A549 (cell line): ENCODE measurements at regions not wholly inside any gene's neighbourhood (a gene's known extent, or its start where the extent isn't known, plus 50 kb on each side); places are given as distances from the start of the nearest gene placed in this dataset.
A peak's percentile ranks its signal among the peaks of the same experiment; 100 is the strongest.

Experiments
- ATAC-seq, 2 experiments: fragments of 200-7000 bp in 1 of 2; fragments of >200 bp in 1 of 2; cut with Nextera tagmentation in 1 of 2; cut with Tn5 transposase in 1 of 2; 3 replicates each; pipeline versions ENCODE4 v1.8.0 to v1.9.1; 2018 to 2020; ENCODE audit warnings: mild to moderate bottlenecking in 1 of 2, moderate library complexity in 1 of 2
- CTCF ChIA-PET: fragments of 300-600 bp; sonication (Branson Sonifier 250); formaldehyde crosslinking; extraction: SDS; loops from one replicate; lab custom pipeline; 2021; ENCODE audit warnings: antibody characterized with exemption, inconsistent platforms; lab: Yijun Ruan, JAX
- POLR2A ChIA-PET: fragments of 350-600 bp; formaldehyde crosslinking; extraction: SDS; loops from one replicate; lab custom pipeline; 2021; ENCODE audit warnings: antibody characterized with exemption, inconsistent platforms; lab: Yijun Ruan, JAX
- DNase-seq, 2 experiments: peaks; one replicate each; pipeline versions ENCODE4 v3.0.0 to v3.0.0-alpha.2; 2011 to 2016; ENCODE audit warnings: low read depth in 1 of 2, low spot score in 1 of 2
- FAIRE-seq: peaks from 2 replicates; lab custom pipeline; 2011; peaks lifted over from hg19 to GRCh38; lab: Jason Lieb, UNC
- H3K27ac ChIP-seq, 2 experiments: fragments of >200 bp; sonication (Bioruptor Twin); formaldehyde crosslinking; 3 replicates each; pipeline ENCODE4 v1.5.1; 2016 to 2017
- H3K4me1 ChIP-seq: fragments of >200 bp; sonication (Bioruptor Twin); formaldehyde crosslinking; 3 replicates; pipeline ENCODE4 v1.6.1; 2016
- H3K4me2 ChIP-seq: fragments of >200 bp; sonication (Bioruptor Twin); formaldehyde crosslinking; 3 replicates; pipeline ENCODE4 v1.6.1; 2016
- H3K4me3 ChIP-seq: fragments of >200 bp; sonication (Bioruptor Twin); formaldehyde crosslinking; 3 replicates; pipeline ENCODE4 v1.5.1; 2016
- H3K9me3 ChIP-seq: fragments of >200 bp; sonication (Bioruptor Twin); formaldehyde crosslinking; 3 replicates; pipeline ENCODE4 v1.6.1; 2016
- CBX2 ChIP-seq: fragments of 200-600 bp; sonication (generic); IDR thresholded peaks from 2 replicates; pipeline ENCODE4 v1.6.1; 2016; ENCODE audit warnings: low read depth, mild to moderate bottlenecking, borderline replicate concordance
- EHF ChIP-seq: fragments of 250-450 bp; sonication (Bioruptor Pico); IDR thresholded peaks from 2 replicates; pipeline ENCODE4 v1.5.0; 2020; ENCODE audit warnings: mild to moderate bottlenecking
- EHMT2 ChIP-seq: fragments of 200-600 bp; sonication (generic); IDR thresholded peaks from 2 replicates; pipeline ENCODE4 v1.6.1; 2016; ENCODE audit warnings: antibody characterized with exemption, low read depth, mild to moderate bottlenecking, moderate library complexity
- EP300 ChIP-seq, 2 experiments: fragments of >200 bp; sonication (Bioruptor Twin); formaldehyde crosslinking; IDR thresholded peaks; 2 replicates in 1 of 2; 3 replicates in 1 of 2; pipeline ENCODE4 v1.6.1; 2016 to 2017
- ESRRA ChIP-seq: fragments of 150-350 bp; IDR thresholded peaks from 2 replicates; pipeline ENCODE4 v1.6.1; 2014; ENCODE audit warnings: mild to moderate bottlenecking, low read length, borderline replicate concordance
- HDAC2 ChIP-seq: fragments of 200-600 bp; sonication (generic); IDR thresholded peaks from 2 replicates; pipeline ENCODE4 v1.6.1; 2016
- HOXB13 ChIP-seq: fragments of 250-450 bp; sonication (Bioruptor Pico); IDR thresholded peaks from 2 replicates; pipeline ENCODE4 v1.5.0; 2020; ENCODE audit warnings: low read depth, mild to moderate bottlenecking, moderate library complexity
- HOXB5 ChIP-seq: fragments of 250-450 bp; sonication (Bioruptor Pico); IDR thresholded peaks from 2 replicates; pipeline ENCODE4 v1.5.0; 2020; ENCODE audit warnings: mild to moderate bottlenecking, moderate library complexity
- JUN ChIP-seq, 2 experiments: fragments of >200 bp; sonication (Bioruptor Twin); formaldehyde crosslinking; IDR thresholded peaks; 2 replicates in 1 of 2; 3 replicates in 1 of 2; pipeline ENCODE4 v1.6.1; 2016 to 2017
- JUNB ChIP-seq: fragments of >200 bp; sonication (Bioruptor Twin); formaldehyde crosslinking; IDR thresholded peaks from 2 replicates; pipeline ENCODE4 v1.6.1; 2016
- MAFK ChIP-seq: fragments of 450-650 bp; IDR thresholded peaks from 2 replicates; pipeline ENCODE4 v1.6.1; 2014; ENCODE audit not compliant: partially characterized antibody
- MYC ChIP-seq: IDR thresholded peaks from 2 replicates; pipeline ENCODE4 v1.6.1; 2012; ENCODE audit warnings: mild to moderate bottlenecking, inconsistent platforms, low read length, improper control_type of control experiment, borderline replicate concordance
- RCOR1 ChIP-seq: fragments of 150-350 bp; IDR thresholded peaks from 2 replicates; pipeline ENCODE4 v1.6.1; 2014; ENCODE audit warnings: antibody characterized with exemption, low read length, low read depth
- ZFP36 ChIP-seq: fragments of 450-650 bp; IDR thresholded peaks from 2 replicates; pipeline ENCODE4 v1.6.1; 2014; ENCODE audit warnings: borderline replicate concordance; ENCODE audit not compliant: partially characterized antibody
- WGBS: methylation state at CpG from one replicate; pipeline ENCODE4 v1.1.6; 2017; ENCODE audit errors: missing lambda C conversion rate; 5-methylcytosine and 5-hydroxymethylcytosine counted together
- TF ChIP-seq, protein P1 (sequence below): IDR thresholded peaks from 2 replicates; pipeline ENCODE4 v1.6.1; 2012
- TF ChIP-seq, protein P2 (sequence below): fragments of 250-450 bp; sonication (Bioruptor Pico); IDR thresholded peaks from 2 replicates; pipeline ENCODE4 v1.5.0; 2020; ENCODE audit warnings: low read depth, mild to moderate bottlenecking, moderate library complexity
- TF ChIP-seq, protein P3 (sequence below): fragments of >200 bp; sonication (Bioruptor Twin); formaldehyde crosslinking; IDR thresholded peaks from 3 replicates; pipeline ENCODE4 v1.5.1; 2016
- TF ChIP-seq, protein P4 (sequence below): fragments of 200-600 bp; sonication (generic); IDR thresholded peaks from 2 replicates; pipeline ENCODE4 v1.6.1; 2016; ENCODE audit warnings: antibody characterized with exemption, mild to moderate bottlenecking, moderate library complexity

DNA sequence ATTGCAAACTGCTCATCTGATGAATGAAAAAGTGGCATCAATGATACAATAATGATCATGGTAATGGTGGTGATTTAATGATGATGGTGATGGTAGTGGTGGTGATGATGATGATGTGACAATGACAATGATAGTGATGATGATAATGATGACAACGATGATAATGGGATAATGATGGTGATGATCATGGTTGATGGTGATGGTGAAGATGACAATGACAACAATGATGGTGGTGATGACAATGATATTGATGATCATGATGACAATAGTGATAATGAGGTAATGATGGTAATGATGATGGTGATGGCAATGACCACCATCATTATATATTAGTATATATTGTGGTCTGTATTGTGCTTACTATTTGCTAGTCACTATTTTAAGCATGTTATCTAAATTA is 474.3 kb downstream of the TBC1D22A start (continued):
- TF ChIP-seq MYC (no peak), ESRRA (no peak), EHF (CRISPR knock-in tag) (no peak)
- TF ChIP-seq, protein P1, sequence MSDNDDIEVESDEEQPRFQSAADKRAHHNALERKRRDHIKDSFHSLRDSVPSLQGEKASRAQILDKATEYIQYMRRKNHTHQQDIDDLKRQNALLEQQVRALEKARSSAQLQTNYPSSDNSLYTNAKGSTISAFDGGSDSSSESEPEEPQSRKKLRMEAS = no peak

DNA sequence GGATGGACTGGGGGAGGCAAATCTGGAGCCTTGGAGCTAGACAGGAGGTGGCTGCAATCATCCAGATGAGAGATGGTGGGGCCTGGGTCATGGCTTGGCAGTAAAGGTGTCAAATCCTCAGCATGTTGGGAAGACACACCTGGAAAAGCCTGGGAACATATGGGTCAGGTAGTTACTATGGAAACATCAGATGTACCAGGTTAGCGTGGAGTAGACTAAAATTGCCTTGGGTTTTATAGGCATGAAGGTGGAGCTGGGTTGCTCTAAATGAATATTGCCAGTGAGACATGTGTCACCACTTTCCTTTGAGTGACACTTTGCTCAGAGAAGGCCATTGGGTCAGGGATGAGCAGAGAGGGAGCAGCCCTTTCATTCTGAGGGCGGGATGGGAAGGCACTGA is 473.7 kb downstream of the TBC1D22A start:
- 0% methylated on average over 2 of the region's 2 CpGs for WGBS

DNA sequence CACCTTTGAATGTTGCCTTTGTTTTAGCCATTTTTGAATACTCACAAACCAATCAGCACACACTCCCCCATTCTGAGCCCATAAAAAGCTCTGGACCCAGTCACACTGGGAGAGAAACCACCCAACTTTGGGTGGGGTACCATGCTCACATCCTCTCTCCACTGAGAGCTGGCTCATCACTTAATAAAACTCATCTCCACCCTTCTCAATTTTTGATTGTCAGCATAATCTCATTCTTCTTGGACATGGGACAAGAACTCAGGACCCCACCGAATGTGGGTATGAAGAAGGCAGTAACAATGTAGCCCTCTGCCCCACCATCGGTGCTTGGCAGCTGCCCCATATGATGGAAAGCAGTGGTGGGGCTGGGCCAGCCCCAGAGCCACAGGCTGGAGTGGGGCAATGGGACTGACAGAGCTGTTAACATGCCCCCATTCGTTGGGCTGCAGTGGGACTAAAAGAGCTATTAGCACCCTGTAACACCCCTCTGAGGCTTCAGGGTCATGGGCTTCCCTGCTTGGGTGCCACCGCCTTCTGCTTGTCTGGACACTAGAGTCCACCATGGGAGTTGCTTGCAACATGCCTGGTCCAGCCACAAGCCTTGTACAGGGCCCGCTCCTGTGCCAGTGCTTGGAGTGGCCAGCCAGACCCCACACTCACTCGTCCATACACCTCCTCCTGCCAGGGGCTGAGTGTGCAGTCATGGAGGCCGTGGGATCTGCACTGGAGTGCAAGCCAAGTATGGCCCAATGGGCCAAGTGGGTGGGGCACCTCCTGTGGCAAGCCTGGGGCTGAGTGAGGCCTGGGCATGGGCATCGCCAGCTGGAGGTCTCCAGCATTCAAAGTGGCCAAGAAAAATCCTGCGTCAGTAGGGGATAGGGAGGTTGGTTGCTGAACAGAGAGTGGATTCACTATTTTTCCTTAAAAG is 471.1 kb downstream of the TBC1D22A start:
- TF ChIP-seq JUN (IDR thresholded peaks at IDR 0.05) (no peak), HOXB5 (no peak), CBX2 (no peak), MAFK (peak; percentile 49), EP300 (IDR thresholded peaks at IDR 0.05) (no peak)
- no peak overlapping the region for H3K27ac ChIP-seq
- POLR2A ChIA-PET = no interaction called here
- ATAC-seq (no peak), FAIRE-seq (no peak), DNase-seq (no peak)
- no peak overlapping the region for H3K4me2 ChIP-seq
- no peaks in the 10 kb centered on the region for H3K4me1 ChIP-seq
- CTCF ChIA-PET = interaction anchor here (1.3 kb wide), 1 partner anchor 11 kb away, joined by 3 read pairs; no protein-coding TSS in a partner anchor
- H3K9me3 ChIP-seq = no peaks in the 10 kb centered on the region; the same call in 2 of the 3 replicates
- 21% methylated on average over 5 of the region's 9 CpGs for WGBS
- no peak overlapping the region for H3K4me3 ChIP-seq

More for the DNA sequence above, 473.7 kb downstream of the TBC1D22A start:
- Histone ChIP-seq H3K27ac (no peak overlapping the region), H3K4me1 (no peaks in the 10 kb centered on the region), H3K4me2 (no peak overlapping the region), H3K4me3 (no peak overlapping the region), H3K9me3 (no peaks in the 10 kb centered on the region; the same call in 2 of the 3 replicates)
- FAIRE-seq (no peak), ATAC-seq (no peak), DNase-seq (no peak)
- POLR2A ChIA-PET = no interaction called here
- CTCF ChIA-PET = no interaction called here
- TF ChIP-seq RCOR1 = no peak
- TF ChIP-seq, protein P2, sequence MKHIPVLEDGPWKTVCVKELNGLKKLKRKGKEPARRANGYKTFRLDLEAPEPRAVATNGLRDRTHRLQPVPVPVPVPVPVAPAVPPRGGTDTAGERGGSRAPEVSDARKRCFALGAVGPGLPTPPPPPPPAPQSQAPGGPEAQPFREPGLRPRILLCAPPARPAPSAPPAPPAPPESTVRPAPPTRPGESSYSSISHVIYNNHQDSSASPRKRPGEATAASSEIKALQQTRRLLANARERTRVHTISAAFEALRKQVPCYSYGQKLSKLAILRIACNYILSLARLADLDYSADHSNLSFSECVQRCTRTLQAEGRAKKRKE (CRISPR knock-in tag) = no peak
- no peak for TF ChIP-seq HOXB5
- TF ChIP-seq, protein P3, sequence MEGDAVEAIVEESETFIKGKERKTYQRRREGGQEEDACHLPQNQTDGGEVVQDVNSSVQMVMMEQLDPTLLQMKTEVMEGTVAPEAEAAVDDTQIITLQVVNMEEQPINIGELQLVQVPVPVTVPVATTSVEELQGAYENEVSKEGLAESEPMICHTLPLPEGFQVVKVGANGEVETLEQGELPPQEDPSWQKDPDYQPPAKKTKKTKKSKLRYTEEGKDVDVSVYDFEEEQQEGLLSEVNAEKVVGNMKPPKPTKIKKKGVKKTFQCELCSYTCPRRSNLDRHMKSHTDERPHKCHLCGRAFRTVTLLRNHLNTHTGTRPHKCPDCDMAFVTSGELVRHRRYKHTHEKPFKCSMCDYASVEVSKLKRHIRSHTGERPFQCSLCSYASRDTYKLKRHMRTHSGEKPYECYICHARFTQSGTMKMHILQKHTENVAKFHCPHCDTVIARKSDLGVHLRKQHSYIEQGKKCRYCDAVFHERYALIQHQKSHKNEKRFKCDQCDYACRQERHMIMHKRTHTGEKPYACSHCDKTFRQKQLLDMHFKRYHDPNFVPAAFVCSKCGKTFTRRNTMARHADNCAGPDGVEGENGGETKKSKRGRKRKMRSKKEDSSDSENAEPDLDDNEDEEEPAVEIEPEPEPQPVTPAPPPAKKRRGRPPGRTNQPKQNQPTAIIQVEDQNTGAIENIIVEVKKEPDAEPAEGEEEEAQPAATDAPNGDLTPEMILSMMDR = no peak
- TF ChIP-seq EHMT2 = no peak
- TF ChIP-seq, protein P4, sequence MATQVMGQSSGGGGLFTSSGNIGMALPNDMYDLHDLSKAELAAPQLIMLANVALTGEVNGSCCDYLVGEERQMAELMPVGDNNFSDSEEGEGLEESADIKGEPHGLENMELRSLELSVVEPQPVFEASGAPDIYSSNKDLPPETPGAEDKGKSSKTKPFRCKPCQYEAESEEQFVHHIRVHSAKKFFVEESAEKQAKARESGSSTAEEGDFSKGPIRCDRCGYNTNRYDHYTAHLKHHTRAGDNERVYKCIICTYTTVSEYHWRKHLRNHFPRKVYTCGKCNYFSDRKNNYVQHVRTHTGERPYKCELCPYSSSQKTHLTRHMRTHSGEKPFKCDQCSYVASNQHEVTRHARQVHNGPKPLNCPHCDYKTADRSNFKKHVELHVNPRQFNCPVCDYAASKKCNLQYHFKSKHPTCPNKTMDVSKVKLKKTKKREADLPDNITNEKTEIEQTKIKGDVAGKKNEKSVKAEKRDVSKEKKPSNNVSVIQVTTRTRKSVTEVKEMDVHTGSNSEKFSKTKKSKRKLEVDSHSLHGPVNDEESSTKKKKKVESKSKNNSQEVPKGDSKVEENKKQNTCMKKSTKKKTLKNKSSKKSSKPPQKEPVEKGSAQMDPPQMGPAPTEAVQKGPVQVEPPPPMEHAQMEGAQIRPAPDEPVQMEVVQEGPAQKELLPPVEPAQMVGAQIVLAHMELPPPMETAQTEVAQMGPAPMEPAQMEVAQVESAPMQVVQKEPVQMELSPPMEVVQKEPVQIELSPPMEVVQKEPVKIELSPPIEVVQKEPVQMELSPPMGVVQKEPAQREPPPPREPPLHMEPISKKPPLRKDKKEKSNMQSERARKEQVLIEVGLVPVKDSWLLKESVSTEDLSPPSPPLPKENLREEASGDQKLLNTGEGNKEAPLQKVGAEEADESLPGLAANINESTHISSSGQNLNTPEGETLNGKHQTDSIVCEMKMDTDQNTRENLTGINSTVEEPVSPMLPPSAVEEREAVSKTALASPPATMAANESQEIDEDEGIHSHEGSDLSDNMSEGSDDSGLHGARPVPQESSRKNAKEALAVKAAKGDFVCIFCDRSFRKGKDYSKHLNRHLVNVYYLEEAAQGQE = no peak
- TF ChIP-seq JUNB = no peak
- TF ChIP-seq ZFP36 = no peak
- no peak for TF ChIP-seq HDAC2
- TF ChIP-seq HOXB13 (CRISPR knock-in tag) = no peak
